ENCODE measurements at regions not wholly inside any gene's neighbourhood (a gene's known extent, or its start where the extent isn't known, plus 50 kb on each side); places are given as distances from the start of the nearest gene placed in this dataset.

- no peaks in the 10 kb centered on the region for H3K4me1 ChIP-seq
- H3K27ac ChIP-seq, result no peak overlapping the region
- H3K4me3 ChIP-seq, result no peak overlapping the region
- intact Hi-C loops (cut with DNase I), result no loop called here
- no peak for DNase-seq
- TF ChIP-seq CTCF (IDR thresholded peaks at IDR 0.05), result no peak
- H3K9me3 ChIP-seq, result no peaks in the 10 kb centered on the region
- no peaks in the 10 kb centered on the region for H3K27me3 ChIP-seq
- no peak for ATAC-seq
- H3K36me3 ChIP-seq, result no peaks in the 10 kb centered on the region
These were observed 163.7 kb downstream of the FGF10 start for GRCh38 chr5:44225231-44226160.

- no peak overlapping the region for H3K4me3 ChIP-seq
- H3K4me1 ChIP-seq, result no peaks in the 10 kb centered on the region
- intact Hi-C loops (cut with DNase I), result no loop called here
- TF ChIP-seq CTCF (IDR thresholded peaks at IDR 0.05), result no peak
- H3K27me3 ChIP-seq, result no peaks in the 10 kb centered on the region
- DNase-seq, result no peak
- no peak for ATAC-seq
- no peaks in the 10 kb centered on the region for H3K9me3 ChIP-seq
- no peaks in the 10 kb centered on the region for H3K36me3 ChIP-seq
- H3K27ac ChIP-seq, result no peak overlapping the region
These were observed 189.8 kb downstream of the FGF10 start for GRCh38 chr5:44199408-44199807.

- no peak for DNase-seq
- Histone ChIP-seq H3K27ac (no peak overlapping the region), H3K36me3 (no peaks in the 10 kb centered on the region), H3K9me3 (no peaks in the 10 kb centered on the region), H3K4me1 (no peaks in the 10 kb centered on the region), H3K27me3 (no peaks in the 10 kb centered on the region), H3K4me3 (no peak overlapping the region)
- intact Hi-C loops (cut with DNase I), result no loop called here
- ATAC-seq, result no peak
- TF ChIP-seq CTCF (IDR thresholded peaks at IDR 0.05), result no peak
These were observed 200.0 kb downstream of the FGF10 start for GRCh38 chr5:44189255-44189654.

DNA sequence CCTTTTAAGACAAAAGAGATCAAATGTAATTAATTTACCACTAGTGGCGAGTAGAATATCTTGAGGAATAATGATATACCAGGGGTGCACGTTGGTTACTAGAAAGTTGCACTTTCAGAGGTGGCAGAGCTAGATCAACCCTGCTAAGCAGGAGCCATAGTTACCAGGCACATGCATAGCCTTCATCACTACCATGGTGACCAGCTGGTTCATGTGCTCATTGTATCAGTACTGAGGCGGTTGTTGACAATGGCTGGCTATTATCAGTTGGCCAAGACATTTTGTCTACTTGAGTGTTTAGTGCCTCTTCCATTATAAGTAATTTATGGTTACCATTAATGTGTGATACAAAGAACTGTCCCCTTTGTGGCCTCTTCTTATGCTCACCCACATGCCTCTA lies 201.2 kb downstream of the FGF10 start:
- H3K27ac ChIP-seq, result no peak overlapping the region
- H3K36me3 ChIP-seq, result no peaks in the 10 kb centered on the region
- no peaks in the 10 kb centered on the region for H3K27me3 ChIP-seq
- DNase-seq (no peak), ATAC-seq (no peak)
- intact Hi-C loops (cut with DNase I), result no loop called here
- no peaks in the 10 kb centered on the region for H3K4me1 ChIP-seq
- no peak overlapping the region for H3K4me3 ChIP-seq
- TF ChIP-seq CTCF (IDR thresholded peaks at IDR 0.05), result no peak
- no peaks in the 10 kb centered on the region for H3K9me3 ChIP-seq

GRCh38 chr5:44183753-44184152 lies 205.5 kb downstream of the FGF10 start:
- no peak for DNase-seq

More at GRCh38 chr5:44183753-44184152, 205.5 kb downstream of the FGF10 start:
- intact Hi-C loops (cut with DNase I), result no loop called here
- Histone ChIP-seq H3K27ac (no peak overlapping the region), H3K36me3 (no peaks in the 10 kb centered on the region), H3K4me1 (no peaks in the 10 kb centered on the region), H3K9me3 (no peaks in the 10 kb centered on the region), H3K4me3 (no peak overlapping the region), H3K27me3 (no peaks in the 10 kb centered on the region)
- TF ChIP-seq CTCF (IDR thresholded peaks at IDR 0.05), result no peak
- ATAC-seq, result no peak

Data from upper lobe of right lung (tissue), 1 donor.